Smooth muscle cell of the brain vasculature (primary cell): ENCODE measurements at regions not wholly inside any gene's neighbourhood (a gene's known extent, or its start where the extent isn't known, plus 50 kb on each side); places are given as distances from the start of the nearest gene placed in this dataset.

Experiments used
- DNase-seq: peaks from one replicate; pipeline ENCODE4 v3.0.0-alpha.2; 2012; ENCODE audit warnings: low read depth, low spot score

- DNase-seq, result no peak
Observed at GRCh38 chr6:135555550-135555949, 58.0 kb upstream of the AHI1 start.

- DNase-seq, result no peak
Observed at GRCh38 chr6:135557582-135557981, 60.0 kb upstream of the AHI1 start.

- DNase-seq, result peak; percentile 13
Observed at GRCh38 chr6:135565605-135566004, 68.1 kb upstream of the AHI1 start.

- no peak for DNase-seq
Observed at GRCh38 chr6:135566311-135567068, 69.0 kb upstream of the AHI1 start.

GRCh38 chr6:135567375-135568083 is 70.0 kb upstream of the AHI1 start:
- no peak for DNase-seq

- peak; percentile 37 for DNase-seq
Observed at GRCh38 chr6:135568379-135568778, 70.8 kb upstream of the AHI1 start.

- no peak for DNase-seq
Observed at GRCh38 chr6:135572051-135572450, 74.5 kb upstream of the AHI1 start.

- DNase-seq, result no peak
Observed at GRCh38 chr6:135575629-135576028, 78.1 kb upstream of the AHI1 start.

GRCh38 chr6:135576055-135576454 is 78.5 kb upstream of the AHI1 start:
- DNase-seq, result no peak

- DNase-seq, result no peak
Observed at GRCh38 chr6:135577059-135577538, 79.6 kb upstream of the AHI1 start.

GRCh38 chr6:135578976-135579375 is 81.4 kb upstream of the AHI1 start:
- DNase-seq, result no peak

GRCh38 chr6:135581211-135581610 is 83.7 kb upstream of the AHI1 start:
- DNase-seq, result no peak

- no peak for DNase-seq
Observed at GRCh38 chr6:135583256-135583761, 85.8 kb upstream of the AHI1 start.

GRCh38 chr6:135586388-135586787 is 88.8 kb upstream of the AHI1 start:
- no peak for DNase-seq

GRCh38 chr6:135586844-135587243 is 89.3 kb upstream of the AHI1 start:
- DNase-seq, result no peak

- DNase-seq, result no peak
Observed at GRCh38 chr6:135592276-135592675, 94.7 kb upstream of the AHI1 start.

GRCh38 chr6:135594000-135594399 is 96.5 kb upstream of the AHI1 start:
- DNase-seq, result no peak

GRCh38 chr6:135600086-135600702 is 102.7 kb upstream of the AHI1 start:
- DNase-seq, result no peak

- no peak for DNase-seq
Observed at GRCh38 chr6:135600931-135601330, 103.4 kb upstream of the AHI1 start.

- no peak for DNase-seq
Observed at GRCh38 chr6:135601857-135602256, 104.3 kb upstream of the AHI1 start.

- DNase-seq, result no peak
Observed at GRCh38 chr6:135603249-135603648, 105.7 kb upstream of the AHI1 start.
